ENCODE measurements at regions not wholly inside any gene's neighbourhood (a gene's known extent, or its start where the extent isn't known, plus 50 kb on each side); places are given as distances from the start of the nearest gene placed in this dataset.

GRCh38 chr21:27129694-27130093, 162.8 kb upstream of the ADAMTS5 start:
- Histone ChIP-seq H3K27me3 (no peaks in the 10 kb centered on the region), H3K27ac (no peak overlapping the region), H3K4me1 (no peaks in the 10 kb centered on the region), H3K4me3 (no peak overlapping the region), H3K36me3 (no peaks in the 10 kb centered on the region), H3K9me3 (no peaks in the 10 kb centered on the region)
- no peak for TF ChIP-seq CTCF (IDR thresholded peaks at IDR 0.05)
- TF ChIP-seq POLR2AphosphoS5 (IDR thresholded peaks at IDR 0.05) = no peak
- TF ChIP-seq POLR2A (IDR thresholded peaks at IDR 0.05) = no peak
- TF ChIP-seq EP300 (IDR thresholded peaks at IDR 0.05; ENCODE audit: low read depth) = no peak
- in situ Hi-C loops (cut with MboI; ENCODE audit: low pct_ligation_motif_present in 1 of 4, low pct_unique_long_range_greater_than_20kb in 1 of 4, low sequenced_read_pairs in 3 of 4) (no loop called here), intact Hi-C loops (cut with DNase I; ENCODE audit: low total_unique reads) (no loop called here)
- DNase-seq = no peak

GRCh38 chr21:27129215-27129614, 162.3 kb upstream of the ADAMTS5 start:
- Histone ChIP-seq H3K27me3 (no peaks in the 10 kb centered on the region), H3K36me3 (no peaks in the 10 kb centered on the region), H3K9me3 (no peaks in the 10 kb centered on the region), H3K4me1 (no peaks in the 10 kb centered on the region), H3K4me3 (no peak overlapping the region), H3K27ac (no peak overlapping the region)
- TF ChIP-seq CTCF (IDR thresholded peaks at IDR 0.05) (no peak), EP300 (IDR thresholded peaks at IDR 0.05; ENCODE audit: low read depth) (no peak), POLR2AphosphoS5 (IDR thresholded peaks at IDR 0.05) (no peak), POLR2A (IDR thresholded peaks at IDR 0.05) (no peak)
- in situ Hi-C loops (cut with MboI; ENCODE audit: low pct_ligation_motif_present in 1 of 4, low pct_unique_long_range_greater_than_20kb in 1 of 4, low sequenced_read_pairs in 3 of 4) (no loop called here), intact Hi-C loops (cut with DNase I; ENCODE audit: low total_unique reads) (no loop called here)
- 79 to 80% methylated on average over 1 of the region's 1 CpG for WGBS, 2 donors (ENCODE audit: low coverage in 1 of 2)
- no peak for DNase-seq

GRCh38 chr21:27126140-27126539, 159.3 kb upstream of the ADAMTS5 start:
- 0 to 74% methylated on average over 1 to 4 of the region's 4 CpGs for whole genome bisulfite sequencing, 2 donors (ENCODE audit: low coverage in 1 of 2)
- no peak overlapping the region for H3K27ac ChIP-seq
- DNase-seq = no peak
- no peak for TF ChIP-seq EP300 (IDR thresholded peaks at IDR 0.05; ENCODE audit: low read depth)
- TF ChIP-seq POLR2A (IDR thresholded peaks at IDR 0.05) = no peak
- no peak for TF ChIP-seq POLR2AphosphoS5 (IDR thresholded peaks at IDR 0.05)
- TF ChIP-seq CTCF (IDR thresholded peaks at IDR 0.05) = no peak
- H3K4me1 ChIP-seq = no peaks in the 10 kb centered on the region
- H3K27me3 ChIP-seq = no peaks in the 10 kb centered on the region
- H3K4me3 ChIP-seq = no peak overlapping the region
- H3K9me3 ChIP-seq = no peaks in the 10 kb centered on the region
- intact Hi-C loops (cut with DNase I; ENCODE audit: low total_unique reads) = no loop called here
- in situ Hi-C loops (cut with MboI; ENCODE audit: low pct_ligation_motif_present in 1 of 4, low pct_unique_long_range_greater_than_20kb in 1 of 4, low sequenced_read_pairs in 3 of 4) = no loop called here
- no peaks in the 10 kb centered on the region for H3K36me3 ChIP-seq

GRCh38 chr21:27122686-27123085, 155.8 kb upstream of the ADAMTS5 start:
- intact Hi-C loops (cut with DNase I; ENCODE audit: low total_unique reads) = no loop called here
- Histone ChIP-seq H3K36me3 (no peaks in the 10 kb centered on the region), H3K9me3 (no peaks in the 10 kb centered on the region), H3K4me3 (no peak overlapping the region), H3K27ac (no peak overlapping the region), H3K4me1 (no peaks in the 10 kb centered on the region), H3K27me3 (no peaks in the 10 kb centered on the region)
- DNase-seq = no peak
- TF ChIP-seq CTCF (IDR thresholded peaks at IDR 0.05) (no peak), POLR2A (IDR thresholded peaks at IDR 0.05) (no peak)
- in situ Hi-C loops (cut with MboI; ENCODE audit: low pct_ligation_motif_present in 1 of 4, low pct_unique_long_range_greater_than_20kb in 1 of 4, low sequenced_read_pairs in 3 of 4) = no loop called here

Measured in transverse colon (tissue), 4 donors.